ENCODE measurements at regions not wholly inside any gene's neighbourhood (a gene's known extent, or its start where the extent isn't known, plus 50 kb on each side); places are given as distances from the start of the nearest gene placed in this dataset.

GRCh38 chr2:62352031-62352430 is 154.0 kb downstream of the TMEM17 start:
- no peak overlapping the region for H3K4me3 ChIP-seq (ENCODE audit: low read length)
- H3K27ac ChIP-seq (ENCODE audit: low read length) = no peak overlapping the region
- no peaks in the 10 kb centered on the region for H3K4me1 ChIP-seq (ENCODE audit: control insufficient read depth, insufficient read depth, low read length)
- no CpG with 5 or more reads among the region's 1 CpG for WGBS (ENCODE audit: insufficient coverage)
- no peaks in the 10 kb centered on the region for H3K36me3 ChIP-seq (ENCODE audit: control insufficient read depth, insufficient read depth, low read length)
- no peaks in the 10 kb centered on the region for H3K27me3 ChIP-seq (ENCODE audit: control insufficient read depth, insufficient read depth, low read length)
- no peak for DNase-seq
- H3K9me3 ChIP-seq (replicated peaks; ENCODE audit: control insufficient read depth, low read depth, low read length) = peaks cover 3% of the 10 kb centered on the region

DNA sequence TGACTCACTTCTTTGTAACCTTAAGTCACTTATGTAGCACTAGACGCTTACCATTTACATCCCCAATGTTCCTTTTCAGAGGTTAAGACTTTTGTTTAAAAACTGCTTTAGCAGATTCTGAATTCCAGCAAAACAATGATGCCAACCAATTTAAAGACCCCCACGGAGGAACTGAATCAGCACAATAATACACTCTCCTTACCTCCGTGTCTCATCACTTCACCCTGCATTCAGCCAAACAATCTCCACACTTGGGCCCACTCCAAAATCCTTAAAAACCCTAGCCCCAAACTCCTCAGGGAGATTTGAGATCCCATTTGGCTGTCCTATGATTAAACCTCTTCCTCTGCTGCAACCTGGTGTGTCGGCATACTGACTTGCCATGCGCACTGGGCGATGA is 153.9 kb downstream of the B3GNT2 start:
- no peaks in the 10 kb centered on the region for H3K4me1 ChIP-seq (ENCODE audit: control insufficient read depth, insufficient read depth, low read length)
- H3K27me3 ChIP-seq (ENCODE audit: control insufficient read depth, insufficient read depth, low read length) = no peaks in the 10 kb centered on the region
- H3K9me3 ChIP-seq (replicated peaks; ENCODE audit: control insufficient read depth, low read depth, low read length) = peaks cover 3% of the 10 kb centered on the region
- no peaks in the 10 kb centered on the region for H3K36me3 ChIP-seq (ENCODE audit: control insufficient read depth, insufficient read depth, low read length)
- no peak for DNase-seq
- 50% methylated on average over 3 of the region's 6 CpGs for WGBS (ENCODE audit: insufficient coverage)
- H3K27ac ChIP-seq (ENCODE audit: low read length) = no peak overlapping the region
- H3K4me3 ChIP-seq (ENCODE audit: low read length) = no peak overlapping the region

GRCh38 chr2:62348700-62349099 is 152.8 kb downstream of the B3GNT2 start:
- Histone ChIP-seq H3K36me3 (ENCODE audit: control insufficient read depth, insufficient read depth, low read length) (no peaks in the 10 kb centered on the region), H3K4me3 (ENCODE audit: low read length) (no peak overlapping the region), H3K27me3 (ENCODE audit: control insufficient read depth, insufficient read depth, low read length) (no peaks in the 10 kb centered on the region), H3K4me1 (ENCODE audit: control insufficient read depth, insufficient read depth, low read length) (no peaks in the 10 kb centered on the region), H3K9me3 (replicated peaks; ENCODE audit: control insufficient read depth, low read depth, low read length) (peaks cover 3% of the 10 kb centered on the region), H3K27ac (ENCODE audit: low read length) (no peak overlapping the region)
- WGBS (ENCODE audit: insufficient coverage) = no CpG with 5 or more reads among the region's 1 CpG
- no peak for DNase-seq

- H3K27me3 ChIP-seq (ENCODE audit: control insufficient read depth, insufficient read depth, low read length) = no peaks in the 10 kb centered on the region
- no peak overlapping the region for H3K27ac ChIP-seq (ENCODE audit: low read length)
- no peaks in the 10 kb centered on the region for H3K4me1 ChIP-seq (ENCODE audit: control insufficient read depth, insufficient read depth, low read length)
- DNase-seq = no peak
- no peak overlapping the region for H3K4me3 ChIP-seq (ENCODE audit: low read length)
- H3K9me3 ChIP-seq (replicated peaks; ENCODE audit: control insufficient read depth, low read depth, low read length) = peaks cover 3% of the 10 kb centered on the region
- no CpG with 5 or more reads among the region's 7 CpGs for WGBS (ENCODE audit: insufficient coverage)
- H3K36me3 ChIP-seq (ENCODE audit: control insufficient read depth, insufficient read depth, low read length) = no peaks in the 10 kb centered on the region
Measured at GRCh38 chr2:62347563-62348270, 151.8 kb downstream of the B3GNT2 start.

- H3K4me1 ChIP-seq (ENCODE audit: control insufficient read depth, insufficient read depth, low read length) = no peaks in the 10 kb centered on the region
- no peak overlapping the region for H3K27ac ChIP-seq (ENCODE audit: low read length)
- H3K4me3 ChIP-seq (ENCODE audit: low read length) = no peak overlapping the region
- no peaks in the 10 kb centered on the region for H3K36me3 ChIP-seq (ENCODE audit: control insufficient read depth, insufficient read depth, low read length)
- H3K9me3 ChIP-seq (replicated peaks; ENCODE audit: control insufficient read depth, low read depth, low read length) = no peaks in the 10 kb centered on the region
- H3K27me3 ChIP-seq (ENCODE audit: control insufficient read depth, insufficient read depth, low read length) = no peaks in the 10 kb centered on the region
- DNase-seq = no peak
- 100% methylated on average over 3 of the region's 5 CpGs for WGBS (ENCODE audit: insufficient coverage)
Measured at GRCh38 chr2:62344472-62344871, 148.6 kb downstream of the B3GNT2 start.

- H3K27ac ChIP-seq (ENCODE audit: low read length) = no peak overlapping the region
- WGBS (ENCODE audit: insufficient coverage) = 100% methylated on average over 2 of the region's 5 CpGs
- DNase-seq = no peak
- no peaks in the 10 kb centered on the region for H3K27me3 ChIP-seq (ENCODE audit: control insufficient read depth, insufficient read depth, low read length)
- H3K9me3 ChIP-seq (replicated peaks; ENCODE audit: control insufficient read depth, low read depth, low read length) = no peaks in the 10 kb centered on the region
- H3K4me3 ChIP-seq (ENCODE audit: low read length) = no peak overlapping the region
- H3K36me3 ChIP-seq (ENCODE audit: control insufficient read depth, insufficient read depth, low read length) = no peaks in the 10 kb centered on the region
- H3K4me1 ChIP-seq (ENCODE audit: control insufficient read depth, insufficient read depth, low read length) = no peaks in the 10 kb centered on the region
Measured at GRCh38 chr2:62343636-62344337, 147.9 kb downstream of the B3GNT2 start.

DNA sequence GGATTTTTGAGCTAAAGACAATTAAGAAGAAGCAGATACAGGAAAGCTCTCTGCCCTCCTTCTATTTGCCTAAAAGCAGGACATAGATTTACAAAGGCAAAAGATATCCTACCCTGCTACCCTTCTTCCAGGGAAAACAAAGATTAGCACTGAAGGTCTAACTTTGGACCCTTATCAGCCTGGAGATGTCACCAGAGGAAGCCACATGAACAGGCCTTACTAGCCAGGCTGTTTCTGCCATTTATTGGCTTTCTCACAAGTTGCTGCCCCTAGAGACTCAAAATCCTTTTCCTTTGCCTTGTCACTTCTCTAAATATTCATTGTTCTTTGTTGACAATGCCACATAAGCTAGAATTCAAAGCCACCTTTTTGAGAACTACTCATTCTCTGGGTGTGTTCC is 147.3 kb downstream of the B3GNT2 start:
- H3K4me3 ChIP-seq (ENCODE audit: low read length) = no peak overlapping the region
- H3K4me1 ChIP-seq (ENCODE audit: control insufficient read depth, insufficient read depth, low read length) = no peaks in the 10 kb centered on the region
- no peaks in the 10 kb centered on the region for H3K36me3 ChIP-seq (ENCODE audit: control insufficient read depth, insufficient read depth, low read length)
- H3K27me3 ChIP-seq (ENCODE audit: control insufficient read depth, insufficient read depth, low read length) = no peaks in the 10 kb centered on the region
- H3K9me3 ChIP-seq (replicated peaks; ENCODE audit: control insufficient read depth, low read depth, low read length) = no peaks in the 10 kb centered on the region
- H3K27ac ChIP-seq (ENCODE audit: low read length) = no peak overlapping the region
- DNase-seq = no peak

DNA sequence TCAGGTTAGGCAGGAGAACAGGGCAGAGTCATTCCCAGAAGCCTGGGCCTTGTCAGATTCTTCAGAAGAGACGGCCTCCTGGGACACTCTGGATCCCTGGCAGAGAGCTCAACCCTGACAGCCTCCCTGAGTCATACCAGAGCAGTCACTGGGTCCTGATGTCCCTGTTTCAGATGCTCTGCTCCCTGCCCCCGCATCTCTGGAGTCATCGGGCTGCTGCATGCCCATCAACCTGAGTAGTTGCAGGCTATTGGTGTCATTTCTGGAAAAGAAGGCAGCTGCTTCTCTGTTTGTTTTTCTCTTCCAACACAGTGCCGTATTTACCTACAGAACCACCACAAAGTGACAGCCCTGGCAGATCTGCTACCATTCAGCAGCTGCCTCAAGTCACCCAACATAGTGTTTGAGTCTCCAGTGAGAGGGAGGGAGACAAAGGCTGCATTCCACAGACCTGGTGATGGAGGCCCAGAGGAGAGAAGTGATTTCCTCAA is 145.1 kb downstream of the B3GNT2 start:
- no peaks in the 10 kb centered on the region for H3K27me3 ChIP-seq (ENCODE audit: control insufficient read depth, insufficient read depth, low read length)
- no peaks in the 10 kb centered on the region for H3K9me3 ChIP-seq (replicated peaks; ENCODE audit: control insufficient read depth, low read depth, low read length)
- no peaks in the 10 kb centered on the region for H3K4me1 ChIP-seq (ENCODE audit: control insufficient read depth, insufficient read depth, low read length)
- no peak overlapping the region for H3K4me3 ChIP-seq (ENCODE audit: low read length)
- DNase-seq = no peak
- no peak overlapping the region for H3K27ac ChIP-seq (ENCODE audit: low read length)
- no peaks in the 10 kb centered on the region for H3K36me3 ChIP-seq (ENCODE audit: control insufficient read depth, insufficient read depth, low read length)
- WGBS (ENCODE audit: insufficient coverage) = 38% methylated on average over 1 of the region's 4 CpGs

DNA sequence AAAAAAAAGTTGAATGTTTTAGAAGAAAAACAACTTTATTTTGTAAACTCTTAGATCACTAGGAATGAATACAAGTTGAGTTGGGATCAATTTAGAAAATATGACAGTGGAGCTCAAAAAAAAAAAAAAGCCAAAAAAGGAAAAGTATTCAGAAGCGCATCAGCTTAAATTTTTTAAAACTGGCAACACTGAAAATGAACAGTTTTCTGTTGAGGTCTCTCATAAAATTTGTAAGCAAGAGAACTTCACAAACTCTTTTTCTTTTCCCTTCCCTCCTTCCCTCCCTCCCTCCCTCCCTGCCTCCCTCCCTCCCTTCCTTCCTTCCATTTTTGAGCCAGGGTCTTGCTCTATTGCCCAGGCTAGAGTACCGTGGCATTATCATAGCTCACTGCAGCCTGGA is 143.9 kb downstream of the B3GNT2 start:
- DNase-seq = no peak
- no peaks in the 10 kb centered on the region for H3K27me3 ChIP-seq (ENCODE audit: control insufficient read depth, insufficient read depth, low read length)
- H3K4me1 ChIP-seq (ENCODE audit: control insufficient read depth, insufficient read depth, low read length) = no peaks in the 10 kb centered on the region
- no CpG with 5 or more reads among the region's 2 CpGs for WGBS (ENCODE audit: insufficient coverage)
- H3K4me3 ChIP-seq (ENCODE audit: low read length) = no peak overlapping the region
- H3K27ac ChIP-seq (ENCODE audit: low read length) = no peak overlapping the region
- no peaks in the 10 kb centered on the region for H3K36me3 ChIP-seq (ENCODE audit: control insufficient read depth, insufficient read depth, low read length)
- no peaks in the 10 kb centered on the region for H3K9me3 ChIP-seq (replicated peaks; ENCODE audit: control insufficient read depth, low read depth, low read length)

DNA sequence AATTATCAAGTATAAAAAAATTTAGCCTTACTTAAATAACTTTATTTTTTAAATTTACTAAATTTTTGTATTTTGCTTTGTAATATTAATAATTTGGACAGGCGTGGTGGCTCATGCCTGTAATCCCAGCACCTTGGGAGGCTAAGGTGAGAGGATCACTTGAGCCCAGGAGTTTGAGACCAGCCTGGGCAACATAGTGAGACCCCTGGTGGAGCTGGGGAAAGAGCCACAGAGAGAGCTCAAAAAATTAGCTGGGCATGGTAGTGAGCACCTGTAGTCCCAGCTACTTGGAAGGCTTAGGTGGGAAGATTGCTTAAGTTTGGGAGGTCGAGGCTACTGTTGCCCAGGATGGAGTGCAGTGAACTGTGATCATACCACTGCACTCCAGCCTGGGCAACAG is 143.5 kb downstream of the B3GNT2 start:
- H3K27ac ChIP-seq (ENCODE audit: low read length) = no peak overlapping the region
- H3K4me1 ChIP-seq (ENCODE audit: control insufficient read depth, insufficient read depth, low read length) = no peaks in the 10 kb centered on the region
- H3K4me3 ChIP-seq (ENCODE audit: low read length) = no peak overlapping the region
- H3K9me3 ChIP-seq (replicated peaks; ENCODE audit: control insufficient read depth, low read depth, low read length) = no peaks in the 10 kb centered on the region
- H3K36me3 ChIP-seq (ENCODE audit: control insufficient read depth, insufficient read depth, low read length) = no peaks in the 10 kb centered on the region
- H3K27me3 ChIP-seq (ENCODE audit: control insufficient read depth, insufficient read depth, low read length) = no peaks in the 10 kb centered on the region
- WGBS (ENCODE audit: insufficient coverage) = 82% methylated on average over 1 of the region's 2 CpGs
- DNase-seq = no peak

All from muscle of leg (tissue), 3 donors.